CD4-positive, alpha-beta memory T cell (primary cell): ENCODE measurements at regions not wholly inside any gene's neighbourhood (a gene's known extent, or its start where the extent isn't known, plus 50 kb on each side); places are given as distances from the start of the nearest gene placed in this dataset.

Experiments
- CTCF ChIA-PET: fragments of 350-600 bp; sonication (Branson Sonifier 250); formaldehyde crosslinking; loops from one replicate; lab custom pipeline; 2021; ENCODE audit warnings: inconsistent platforms; ENCODE audit not compliant: partially characterized antibody; lab: Charles Lee
- POLR2A ChIA-PET: fragments of 350-600 bp; sonication (Branson Sonifier 250); formaldehyde crosslinking; loops from one replicate; lab custom pipeline; 2021; ENCODE audit not compliant: partially characterized antibody; lab: Charles Lee
- DNase-seq, 5 donors: peaks; one replicate each; pipeline versions ENCODE4 v3.0.0 to v3.0.0-alpha.2; 2020 to 2022; ENCODE audit warnings: mixed read lengths in 1 of 5
- H3K27ac ChIP-seq: one replicate; pipeline ENCODE4 v1.7.0; 2013; ENCODE audit warnings: low read depth, low read length
- H3K27me3 ChIP-seq: 2 replicates; pipeline ENCODE4 v1.7.0; 2013; ENCODE audit warnings: mild to moderate bottlenecking, low read length, moderate library complexity; ENCODE audit not compliant: insufficient read depth
- H3K36me3 ChIP-seq: 2 replicates; pipeline ENCODE4 v1.7.0; 2013; ENCODE audit warnings: mild to moderate bottlenecking, low read length, moderate library complexity; ENCODE audit not compliant: insufficient read depth
- H3K4me1 ChIP-seq: 2 replicates; pipeline ENCODE4 v1.7.0; 2013; ENCODE audit warnings: mild to moderate bottlenecking, low read length, moderate library complexity; ENCODE audit not compliant: insufficient read depth
- H3K4me3 ChIP-seq, 2 donors: one replicate each; pipeline ENCODE4 v1.7.0; 2013; ENCODE audit warnings: low read length in 2 of 2, mild to moderate bottlenecking in 1 of 2
- H3K9me3 ChIP-seq, 2 donors: one replicate each; pipeline ENCODE4 v1.7.0; 2013; ENCODE audit warnings: low read length in 2 of 2, control low read depth in 1 of 2; ENCODE audit not compliant: control insufficient read depth in 1 of 2
- H3K27ac Mint-ChIP-seq, 7 donors: one replicate each; pipeline ENCODE4 v1.8.0; 2020 to 2021; ENCODE audit warnings: mixed read lengths in 7 of 7, mild to moderate bottlenecking in 6 of 7, inconsistent platforms in 3 of 7, moderate library complexity in 3 of 7
- H3K27me3 Mint-ChIP-seq, 2 donors: one replicate each; pipeline ENCODE4 v1.8.0; 2020 to 2021; ENCODE audit warnings: mixed read lengths in 2 of 2
- H3K36me3 Mint-ChIP-seq, 2 donors: one replicate each; pipeline ENCODE4 v1.8.0; 2020 to 2021; ENCODE audit warnings: mixed read lengths in 2 of 2, inconsistent platforms in 1 of 2, mild to moderate bottlenecking in 1 of 2
- H3K4me1 Mint-ChIP-seq, 4 donors: one replicate each; pipeline ENCODE4 v1.8.0; 2020 to 2021; ENCODE audit warnings: mixed read lengths in 4 of 4, mild to moderate bottlenecking in 1 of 4
- H3K4me3 Mint-ChIP-seq, 8 donors: one replicate each; pipeline ENCODE4 v1.8.0; 2020 to 2021; ENCODE audit warnings: mixed read lengths in 8 of 8, mild to moderate bottlenecking in 7 of 8, moderate library complexity in 6 of 8, inconsistent platforms in 3 of 8
- H3K9me3 Mint-ChIP-seq, 8 donors: one replicate each; pipeline ENCODE4 v1.8.0; 2020 to 2021; ENCODE audit warnings: mixed read lengths in 8 of 8, mild to moderate bottlenecking in 5 of 8, inconsistent platforms in 3 of 8, moderate library complexity in 1 of 8
- intact Hi-C: fragments of 100-400 bp; cut with micrococcal nuclease; formaldehyde crosslinking; loops from one replicate; pipeline ENCODE4 v1.15.1; 2023

DNA sequence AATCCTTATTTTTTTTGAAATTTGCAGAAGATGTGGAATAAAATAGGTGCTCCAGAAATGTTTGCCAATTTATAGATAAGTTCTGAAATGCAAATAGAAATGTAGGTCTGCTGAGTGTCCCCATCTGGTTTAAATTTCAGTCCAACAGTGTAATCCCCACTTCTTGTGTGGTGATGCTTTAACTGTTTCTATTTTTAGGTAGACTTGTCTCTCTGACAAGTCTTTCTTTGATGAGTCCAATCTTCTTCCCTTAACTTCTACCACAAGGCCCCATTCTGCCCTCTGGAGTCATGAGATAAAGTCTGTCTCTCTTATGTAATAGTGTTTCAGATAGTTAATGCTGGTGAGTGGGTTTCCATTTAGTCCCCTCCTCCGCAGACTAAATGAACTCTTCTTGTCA lies 390.4 kb downstream of the RFC3 start:
- H3K9me3 ChIP-seq: no peaks in the 10 kb centered on the region
- no peak overlapping the region for H3K4me3 ChIP-seq
- POLR2A ChIA-PET: no interaction called here
- Mint-ChIP-seq H3K27me3 (no peaks in the 10 kb centered on the region), H3K27ac (no peak overlapping the region), H3K4me1 (no peaks in the 10 kb centered on the region), H3K36me3 (no peaks in the 10 kb centered on the region), H3K9me3 (peaks cover 0 to 3% (median 0%) of the 10 kb centered on the region in 8 donors), H3K4me3 (no peak overlapping the region)
- no peak overlapping the region for H3K27ac ChIP-seq
- H3K36me3 ChIP-seq: no peaks in the 10 kb centered on the region
- intact Hi-C loops: no loop called here
- H3K4me1 ChIP-seq: no peaks in the 10 kb centered on the region
- CTCF ChIA-PET: no interaction called here
- no peak for DNase-seq
- no peaks in the 10 kb centered on the region for H3K27me3 ChIP-seq

DNA sequence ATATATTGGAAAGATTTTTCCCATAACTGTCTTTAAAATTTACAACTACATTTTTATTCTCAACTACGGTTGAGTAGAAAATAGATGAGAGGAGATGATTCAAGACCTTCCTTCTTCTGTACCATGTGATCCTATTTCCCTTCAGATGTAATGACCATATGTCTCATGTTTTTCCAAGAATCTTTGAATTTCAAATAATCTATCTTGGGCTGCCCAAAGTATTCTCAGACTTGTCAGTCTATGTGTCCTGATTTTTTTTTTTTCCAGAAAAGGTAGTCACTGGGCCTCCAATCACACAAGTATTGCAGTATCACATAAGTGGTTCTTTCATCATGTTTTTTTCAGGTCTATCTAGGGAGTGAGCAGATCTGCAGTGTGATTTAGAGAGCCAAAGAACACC lies 392.4 kb downstream of the RFC3 start:
- H3K36me3 ChIP-seq: no peaks in the 10 kb centered on the region
- CTCF ChIA-PET: no interaction called here
- no peaks in the 10 kb centered on the region for H3K4me1 ChIP-seq
- H3K27ac ChIP-seq: no peak overlapping the region
- DNase-seq: no peak
- no peaks in the 10 kb centered on the region for H3K9me3 ChIP-seq
- intact Hi-C loops: no loop called here
- H3K27me3 Mint-ChIP-seq: no peaks in the 10 kb centered on the region
- POLR2A ChIA-PET: no interaction called here
- no peak overlapping the region for H3K27ac Mint-ChIP-seq
- H3K27me3 ChIP-seq: no peaks in the 10 kb centered on the region
- H3K4me3 Mint-ChIP-seq: no peak overlapping the region
- H3K36me3 Mint-ChIP-seq: no peaks in the 10 kb centered on the region
- no peaks in the 10 kb centered on the region for H3K4me1 Mint-ChIP-seq
- peaks cover 0 to 3% (median 0%) of the 10 kb centered on the region in 8 donors for H3K9me3 Mint-ChIP-seq
- H3K4me3 ChIP-seq: no peak overlapping the region

- ChIA-PET CTCF (no interaction called here), POLR2A (no interaction called here)
- no peak overlapping the region for H3K27ac Mint-ChIP-seq
These were observed 396.7 kb downstream of the RFC3 start for GRCh38 chr13:34214686-34215085.

GRCh38 chr13:34216256-34216655 lies 398.3 kb downstream of the RFC3 start:
- no peak for DNase-seq

More at GRCh38 chr13:34214686-34215085, 396.7 kb downstream of the RFC3 start:
- DNase-seq: no peak
- no peaks in the 10 kb centered on the region for H3K27me3 ChIP-seq
- Mint-ChIP-seq H3K9me3 (peaks cover 0 to 3% (median 0%) of the 10 kb centered on the region in 8 donors), H3K4me3 (no peak overlapping the region), H3K36me3 (no peaks in the 10 kb centered on the region), H3K27me3 (no peaks in the 10 kb centered on the region), H3K4me1 (no peaks in the 10 kb centered on the region)
- no peak overlapping the region for H3K4me3 ChIP-seq
- no peak overlapping the region for H3K27ac ChIP-seq
- no peaks in the 10 kb centered on the region for H3K4me1 ChIP-seq
- intact Hi-C loops: no loop called here
- H3K9me3 ChIP-seq: no peaks in the 10 kb centered on the region
- no peaks in the 10 kb centered on the region for H3K36me3 ChIP-seq

DNA sequence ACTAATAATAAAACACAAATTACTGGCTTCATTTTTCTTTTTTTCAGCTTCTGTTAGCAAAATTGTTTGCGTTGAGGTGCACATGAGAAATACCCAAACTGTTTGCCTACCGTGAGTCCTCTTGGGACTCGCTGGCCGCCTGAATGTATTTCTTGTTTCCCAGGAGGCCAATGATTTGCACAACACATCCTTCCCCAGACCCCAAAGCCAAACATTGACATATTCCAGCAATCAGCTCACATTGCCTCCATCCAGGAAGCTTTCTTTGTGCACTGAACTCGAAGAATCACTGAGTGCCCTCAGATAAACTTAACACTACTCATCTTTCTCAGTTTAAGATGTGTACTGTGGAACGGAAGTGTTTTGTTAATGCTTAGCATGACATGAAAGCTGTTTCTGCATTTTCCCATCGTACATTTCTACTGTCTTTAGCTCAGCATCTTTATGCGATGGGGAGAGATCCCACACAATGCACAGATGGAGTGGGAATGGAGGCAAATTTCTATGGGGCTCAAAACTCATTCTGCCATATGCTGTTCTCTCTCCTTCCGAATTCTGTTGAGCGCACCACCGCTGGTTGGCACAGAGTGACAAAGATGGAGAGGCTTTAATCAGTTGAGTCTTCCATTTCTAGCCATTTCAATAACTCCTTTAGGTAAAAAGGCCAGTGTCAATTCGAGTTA lies 399.5 kb downstream of the RFC3 start:
- peaks cover 0 to 3% (median 0%) of the 10 kb centered on the region in 8 donors for H3K9me3 Mint-ChIP-seq
- DNase-seq: no peak
- Histone ChIP-seq H3K27ac (no peak overlapping the region), H3K27me3 (no peaks in the 10 kb centered on the region), H3K4me1 (no peaks in the 10 kb centered on the region), H3K36me3 (no peaks in the 10 kb centered on the region), H3K9me3 (no peaks in the 10 kb centered on the region), H3K4me3 (no peak overlapping the region)
- no peak overlapping the region for H3K27ac Mint-ChIP-seq
- no peaks in the 10 kb centered on the region for H3K4me1 Mint-ChIP-seq
- H3K36me3 Mint-ChIP-seq: no peaks in the 10 kb centered on the region
- H3K27me3 Mint-ChIP-seq: no peaks in the 10 kb centered on the region
- no peak overlapping the region for H3K4me3 Mint-ChIP-seq
- CTCF ChIA-PET: no interaction called here
- intact Hi-C loops: no loop called here
- POLR2A ChIA-PET: no interaction called here

More at GRCh38 chr13:34216256-34216655, 398.3 kb downstream of the RFC3 start:
- Histone ChIP-seq H3K9me3 (no peaks in the 10 kb centered on the region), H3K27ac (no peak overlapping the region), H3K4me1 (no peaks in the 10 kb centered on the region), H3K27me3 (no peaks in the 10 kb centered on the region), H3K36me3 (no peaks in the 10 kb centered on the region), H3K4me3 (no peak overlapping the region)
- H3K4me1 Mint-ChIP-seq: no peaks in the 10 kb centered on the region
- no peak overlapping the region for H3K27ac Mint-ChIP-seq
- intact Hi-C loops: no loop called here
- ChIA-PET POLR2A (no interaction called here), CTCF (no interaction called here)
- H3K27me3 Mint-ChIP-seq: no peaks in the 10 kb centered on the region
- no peaks in the 10 kb centered on the region for H3K36me3 Mint-ChIP-seq
- peaks cover 0 to 5% (median 0%) of the 10 kb centered on the region in 8 donors for H3K9me3 Mint-ChIP-seq
- no peak overlapping the region for H3K4me3 Mint-ChIP-seq

GRCh38 chr13:34223984-34224383 lies 406.0 kb downstream of the RFC3 start:
- DNase-seq: no peak
- H3K36me3 Mint-ChIP-seq: no peaks in the 10 kb centered on the region

GRCh38 chr13:34224877-34225276 lies 406.9 kb downstream of the RFC3 start:
- H3K9me3 ChIP-seq: no peaks in the 10 kb centered on the region
- intact Hi-C loops: no loop called here
- no peaks in the 10 kb centered on the region for H3K4me1 ChIP-seq
- ChIA-PET CTCF (no interaction called here), POLR2A (no interaction called here)
- H3K36me3 Mint-ChIP-seq: no peaks in the 10 kb centered on the region
- DNase-seq: no peak
- no peak overlapping the region for H3K27ac ChIP-seq
- H3K4me3 Mint-ChIP-seq: no peak overlapping the region
- H3K27me3 Mint-ChIP-seq: no peaks in the 10 kb centered on the region
- no peak overlapping the region for H3K27ac Mint-ChIP-seq
- H3K27me3 ChIP-seq: no peaks in the 10 kb centered on the region
- peaks cover 0 to 13% (median 2%) of the 10 kb centered on the region in 8 donors for H3K9me3 Mint-ChIP-seq
- H3K4me1 Mint-ChIP-seq: no peaks in the 10 kb centered on the region
- no peak overlapping the region for H3K4me3 ChIP-seq
- no peaks in the 10 kb centered on the region for H3K36me3 ChIP-seq

More at GRCh38 chr13:34223984-34224383, 406.0 kb downstream of the RFC3 start:
- H3K27me3 Mint-ChIP-seq: no peaks in the 10 kb centered on the region
- H3K27ac Mint-ChIP-seq: no peak overlapping the region
- Histone ChIP-seq H3K27me3 (no peaks in the 10 kb centered on the region), H3K36me3 (no peaks in the 10 kb centered on the region), H3K9me3 (no peaks in the 10 kb centered on the region), H3K4me1 (no peaks in the 10 kb centered on the region), H3K4me3 (no peak overlapping the region), H3K27ac (no peak overlapping the region)
- intact Hi-C loops: no loop called here
- CTCF ChIA-PET: no interaction called here
- POLR2A ChIA-PET: no interaction called here
- no peaks in the 10 kb centered on the region for H3K4me1 Mint-ChIP-seq
- peaks cover 0 to 13% (median 2%) of the 10 kb centered on the region in 8 donors for H3K9me3 Mint-ChIP-seq
- no peak overlapping the region for H3K4me3 Mint-ChIP-seq
